GM21717 (cell line): ENCODE measurements at regions not wholly inside any gene's neighbourhood (a gene's known extent, or its start where the extent isn't known, plus 50 kb on each side); places are given as distances from the start of the nearest gene placed in this dataset.
A peak's percentile ranks its signal among the peaks of the same experiment; 100 is the strongest.
"Not testable (repeated sequence)": the region's sequence is repeated elsewhere in the genome, so short reads cannot be mapped to it uniquely, and the experiment has no call there.

ENCODE experiments used
- ATAC-seq: cut with Tn5 transposase; IDR thresholded peaks from one replicate; pipeline ENCODE4 v1.9.1; 2021; ENCODE audit warnings: mild to moderate bottlenecking, moderate library complexity; ENCODE audit not compliant: unreplicated experiment

GRCh38 chr2:133871545-133872209, 303.4 kb upstream of the NCKAP5 start:
- ATAC-seq: no peak

GRCh38 chr2:133878326-133878725, 310.1 kb upstream of the NCKAP5 start:
- no peak for ATAC-seq

GRCh38 chr2:133879703-133880102, 311.4 kb upstream of the NCKAP5 start:
- no peak for ATAC-seq

- not testable (repeated sequence) for ATAC-seq
These were observed 313.9 kb upstream of the NCKAP5 start for GRCh38 chr2:133882159-133882558.

GRCh38 chr2:133884739-133885381, 316.6 kb upstream of the NCKAP5 start:
- no peak for ATAC-seq

- ATAC-seq: no peak
These were observed 317.6 kb upstream of the NCKAP5 start for GRCh38 chr2:133885847-133886246.

GRCh38 chr2:133886735-133887675, 318.7 kb upstream of the NCKAP5 start:
- ATAC-seq: peak; percentile 64

GRCh38 chr2:133887676-133888040, 319.4 kb upstream of the NCKAP5 start:
- ATAC-seq: no peak

GRCh38 chr2:133888107-133888506, 319.8 kb upstream of the NCKAP5 start:
- no peak for ATAC-seq

- ATAC-seq: no peak
These were observed 320.5 kb upstream of the NCKAP5 start for GRCh38 chr2:133888621-133889219.

GRCh38 chr2:133892352-133892913, 324.2 kb upstream of the NCKAP5 start:
- no peak for ATAC-seq

GRCh38 chr2:133894429-133894828, 326.2 kb upstream of the NCKAP5 start:
- no peak for ATAC-seq

GRCh38 chr2:133897838-133898237, 329.6 kb upstream of the NCKAP5 start:
- ATAC-seq: not testable (repeated sequence)

GRCh38 chr2:133900909-133901308, 332.6 kb upstream of the NCKAP5 start:
- ATAC-seq: no peak

GRCh38 chr2:133906396-133906795, 338.1 kb upstream of the NCKAP5 start:
- no peak for ATAC-seq

- no peak for ATAC-seq
These were observed 338.7 kb upstream of the NCKAP5 start for GRCh38 chr2:133906926-133907325.

GRCh38 chr2:133908171-133908570, 339.9 kb upstream of the NCKAP5 start:
- no peak for ATAC-seq

- ATAC-seq: no peak
These were observed 335.7 kb upstream of the MGAT5 start for GRCh38 chr2:133918141-133918540.

- ATAC-seq: no peak
These were observed 334.6 kb upstream of the MGAT5 start for GRCh38 chr2:133919285-133919684.

GRCh38 chr2:133927894-133928293, 326.0 kb upstream of the MGAT5 start:
- no peak for ATAC-seq

GRCh38 chr2:133936096-133936495, 317.8 kb upstream of the MGAT5 start:
- ATAC-seq: no peak
